Hypothalamus (tissue), 51 donors: ENCODE measurements at regions not wholly inside any gene's neighbourhood (a gene's known extent, or its start where the extent isn't known, plus 50 kb on each side); places are given as distances from the start of the nearest gene placed in this dataset.

Source experiments
- DNase-seq, 51 donors: peaks; one replicate each; lab custom pipeline; 2025; lab: John Stamatoyannopoulos, UW

DNA sequence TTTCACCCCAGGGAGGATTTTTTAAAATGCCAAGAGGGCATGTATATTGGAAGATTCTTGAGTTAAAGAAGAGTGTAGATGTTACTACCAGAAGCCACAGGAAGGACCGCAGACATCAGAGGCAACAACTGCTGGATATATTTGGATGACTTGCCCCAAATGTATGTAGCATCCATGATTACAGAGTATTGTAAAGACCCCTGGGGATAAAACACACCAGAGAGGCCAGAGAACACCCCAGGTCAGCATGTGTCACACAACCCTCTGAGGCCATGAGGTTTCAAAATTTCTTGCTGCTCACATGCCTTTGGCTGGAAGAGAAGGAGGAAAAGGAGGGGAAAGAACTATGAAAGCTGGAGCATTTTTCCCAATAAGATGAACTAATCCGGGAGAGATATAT lies 108.0 kb upstream of the LSM8 start:
- no peak for DNase-seq

- DNase-seq: no peak
These were observed 107.4 kb upstream of the LSM8 start for GRCh38 chr7:118076564-118076963.

GRCh38 chr7:118078015-118078414 lies 105.9 kb upstream of the LSM8 start:
- no peak for DNase-seq

- no peak for DNase-seq
These were observed 104.6 kb upstream of the LSM8 start for GRCh38 chr7:118079369-118079768.

DNA sequence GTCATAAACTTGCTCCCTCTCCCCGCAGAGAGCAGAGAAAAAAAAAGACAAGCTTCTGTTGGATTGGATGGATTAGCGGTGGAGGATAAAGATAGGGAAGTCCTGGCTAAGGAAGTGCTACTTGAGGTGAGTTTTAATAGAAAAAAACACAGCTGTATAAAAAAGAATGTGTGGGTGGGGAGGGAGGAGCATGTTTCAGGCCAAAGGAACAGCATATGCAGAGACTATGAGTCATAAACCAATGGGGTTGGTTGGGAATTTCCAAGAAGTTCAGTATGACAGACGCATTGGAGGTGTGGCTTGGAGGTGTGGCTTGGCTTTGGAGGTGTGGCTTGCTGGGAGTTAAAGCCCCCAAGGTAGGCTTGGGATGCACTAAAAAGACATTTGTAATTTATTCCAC lies 103.0 kb upstream of the LSM8 start:
- no peak for DNase-seq

GRCh38 chr7:118082506-118082905 lies 101.5 kb upstream of the LSM8 start:
- DNase-seq: no peak

DNA sequence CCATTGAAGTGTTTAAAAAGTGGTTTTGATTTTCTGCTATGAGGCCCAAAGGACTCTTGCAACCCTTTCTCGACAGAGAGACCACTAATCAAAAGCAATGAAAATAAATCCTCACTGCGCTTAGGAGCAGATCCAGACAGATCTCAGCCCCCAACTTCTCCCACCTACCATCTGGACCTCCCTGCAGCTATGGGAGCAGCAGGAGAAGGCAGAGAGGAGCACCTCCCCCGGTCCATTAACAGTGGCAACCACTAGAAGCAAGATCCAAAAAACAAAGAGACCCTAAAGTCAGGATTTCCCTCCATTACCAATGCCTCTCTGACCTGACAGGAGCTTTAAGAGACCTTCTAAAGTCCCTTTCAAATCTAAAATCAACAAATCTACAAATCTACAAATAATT lies 99.0 kb upstream of the LSM8 start:
- DNase-seq: no peak

DNA sequence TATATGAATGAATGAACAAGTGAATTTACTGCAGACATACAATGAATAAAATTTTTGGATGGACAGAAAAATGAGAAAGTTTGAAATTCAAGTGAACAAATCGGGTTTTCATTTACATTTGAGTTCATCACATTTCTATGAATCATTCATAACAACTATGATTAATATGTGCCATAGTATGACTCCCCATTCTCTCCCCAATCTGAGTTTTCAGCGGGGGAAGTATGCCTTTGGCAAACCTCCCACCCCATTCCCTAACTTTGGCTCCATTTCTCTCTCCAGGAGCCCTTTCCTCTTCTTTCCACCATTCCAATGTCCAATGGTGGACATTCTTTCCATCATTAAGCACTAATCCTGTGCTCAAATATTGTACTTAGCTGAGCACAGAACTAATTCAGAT lies 96.8 kb upstream of the LSM8 start:
- no peak for DNase-seq

GRCh38 chr7:118094044-118094443 lies 89.9 kb upstream of the LSM8 start:
- DNase-seq: no peak

GRCh38 chr7:118104812-118105441 lies 79.0 kb upstream of the LSM8 start:
- no peak for DNase-seq

DNA sequence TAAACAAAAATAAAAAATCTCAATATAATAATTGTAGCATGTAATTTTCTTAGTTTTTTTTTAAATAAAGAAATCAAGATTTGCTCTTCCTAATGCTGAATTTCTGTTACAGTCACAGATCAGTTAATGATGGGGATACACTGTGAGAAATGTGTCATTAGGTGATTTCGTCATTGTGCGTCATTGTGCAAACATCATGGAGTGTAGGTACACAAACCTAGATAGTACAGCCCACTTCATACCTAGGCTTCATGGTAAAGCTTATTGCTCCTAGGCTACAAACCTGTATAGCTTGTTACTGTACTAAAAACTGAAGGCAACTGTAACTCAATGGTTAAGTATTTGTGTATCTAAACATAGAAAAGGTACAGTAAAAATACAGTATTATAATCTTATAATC lies 74.4 kb upstream of the LSM8 start:
- DNase-seq: no peak

DNA sequence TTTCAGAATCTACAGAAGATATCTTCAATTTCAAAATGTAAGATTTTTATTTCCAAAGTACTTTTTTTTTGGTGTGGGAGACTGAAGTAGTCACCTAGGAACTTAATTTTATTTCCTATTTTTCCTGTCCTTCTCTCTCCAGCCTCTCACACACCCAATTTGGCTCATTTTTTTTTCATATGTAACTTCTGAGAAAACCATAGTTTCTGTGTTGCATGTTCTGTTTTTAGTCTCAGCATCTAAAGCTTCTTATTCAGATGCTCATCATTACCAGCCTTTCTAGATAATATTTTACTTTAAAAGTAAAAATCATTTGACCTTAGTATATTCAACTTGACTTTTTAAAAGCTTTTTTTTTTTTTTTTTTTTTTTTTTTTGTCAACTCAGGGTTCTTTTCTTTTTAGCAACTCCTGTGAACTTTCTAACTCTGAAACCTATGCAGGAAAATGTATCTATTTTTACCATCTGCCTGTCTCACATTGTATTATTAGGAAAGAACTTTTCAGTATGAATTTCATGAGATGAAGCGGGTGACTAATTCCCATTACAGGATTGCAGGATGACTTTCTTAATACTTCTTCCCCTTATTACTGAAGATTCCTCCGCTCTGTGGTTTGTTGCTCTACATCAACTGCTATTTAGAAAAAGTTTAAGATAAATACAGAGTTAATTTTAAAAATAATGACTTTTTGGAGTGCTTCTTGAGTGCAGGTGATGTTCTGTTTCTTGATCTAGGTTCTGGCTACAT lies 73.6 kb upstream of the LSM8 start:
- no peak for DNase-seq

GRCh38 chr7:118111347-118111746 lies 72.6 kb upstream of the LSM8 start:
- DNase-seq: no peak

DNA sequence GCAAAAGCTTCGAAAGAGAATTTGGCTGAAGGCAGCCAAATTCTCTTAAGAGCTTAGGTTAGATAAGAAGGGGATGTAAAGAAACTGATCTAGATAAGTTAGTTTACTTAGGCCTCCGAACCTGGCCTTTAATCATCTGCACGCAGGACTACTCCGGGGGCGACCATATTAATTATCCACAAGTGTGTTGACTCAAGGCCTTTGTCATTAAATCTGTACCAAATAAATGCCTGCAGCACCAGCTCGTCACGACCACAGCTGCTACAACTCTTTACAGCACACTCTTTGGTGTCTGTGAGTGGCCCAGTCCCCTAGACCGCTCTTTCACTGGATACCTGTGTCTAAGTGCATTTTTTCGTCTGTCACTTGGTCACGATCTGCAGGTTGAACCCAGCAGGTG lies 69.8 kb upstream of the LSM8 start:
- no peak for DNase-seq

DNA sequence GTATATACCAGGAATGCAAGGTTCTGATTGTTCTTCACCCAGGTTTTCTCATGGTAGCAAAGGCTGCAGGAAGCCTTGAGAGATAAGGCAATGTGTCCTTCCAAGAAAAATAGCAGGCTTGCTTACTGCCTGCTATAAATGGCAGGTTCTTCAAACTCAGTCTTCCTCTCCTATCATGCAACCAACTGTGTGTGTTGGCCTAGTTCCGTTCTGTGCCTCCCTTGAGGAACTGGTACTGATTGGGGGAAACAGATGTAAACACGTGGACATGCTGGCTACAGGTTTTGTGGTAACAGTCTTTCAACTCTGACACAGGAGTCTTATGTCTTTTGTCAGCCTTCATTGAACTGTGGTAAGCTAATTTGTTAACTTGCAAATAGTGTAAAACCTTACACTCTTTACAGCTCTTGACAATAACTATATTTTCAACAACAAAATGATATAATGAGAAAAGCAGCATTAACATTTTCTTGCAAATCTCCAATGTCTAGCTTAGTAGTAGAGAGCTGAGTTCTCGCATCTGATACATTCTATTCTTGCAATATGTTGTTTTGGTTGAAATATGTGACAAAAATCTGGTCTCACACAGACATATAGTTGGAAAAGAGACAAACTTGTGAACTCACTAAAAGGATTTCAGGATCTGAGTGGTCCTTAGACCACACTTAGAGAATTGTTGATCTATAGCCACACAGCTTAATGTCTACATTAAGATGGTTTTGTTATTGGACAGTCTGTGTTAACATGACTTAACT lies 54.7 kb upstream of the LSM8 start:
- no peak for DNase-seq

- no peak for DNase-seq
These were observed 51.2 kb upstream of the LSM8 start for GRCh38 chr7:118132764-118133163.
